ENCODE measurements at regions not wholly inside any gene's neighbourhood (a gene's known extent, or its start where the extent isn't known, plus 50 kb on each side); places are given as distances from the start of the nearest gene placed in this dataset.

GRCh38 chr5:135269931-135270421 is 129.1 kb downstream of the MACROH2A1 start:
- Histone ChIP-seq H3K56ac (ENCODE audit: low read length) (no peak overlapping the region), H4K8ac (ENCODE audit: low read depth, low read length) (no peak overlapping the region), H3K18ac (ENCODE audit: low read length) (no peak overlapping the region), H3K4me2 (ENCODE audit: low read length) (no peak overlapping the region), H3K27me3 (ENCODE audit: insufficient read depth, low read length, poor library complexity) (no peaks in the 10 kb centered on the region), H3K9ac (ENCODE audit: low read length) (no peak overlapping the region), H3K4me3 (ENCODE audit: low read length) (no peak overlapping the region), H3K4me1 (ENCODE audit: control insufficient read depth, low read depth, low read length) (no peaks in the 10 kb centered on the region), H3K36me3 (ENCODE audit: control insufficient read depth, insufficient read depth, low read length) (no peaks in the 10 kb centered on the region), H2BK5ac (ENCODE audit: low read length) (no peak overlapping the region), H4K5ac (ENCODE audit: low read length) (no peak overlapping the region), H2BK15ac (replicated peaks; ENCODE audit: low read depth) (no peak overlapping the region), H3K23ac (ENCODE audit: low read length) (no peak overlapping the region), H3K27ac (ENCODE audit: low read depth, low read length) (no peak overlapping the region), H2BK120ac (ENCODE audit: low read depth, low read length) (no peak overlapping the region), H3K79me2 (ENCODE audit: control insufficient read depth, insufficient read depth, low read length) (no peaks in the 10 kb centered on the region), H2AK5ac (ENCODE audit: low read length) (no peak overlapping the region), H3K4ac (ENCODE audit: low read depth, low read length) (no peak overlapping the region), H3K79me1 (ENCODE audit: low read length) (no peaks in the 10 kb centered on the region)
- no CpG with 5 or more reads among the region's 7 CpGs for WGBS (ENCODE audit: extremely low coverage, insufficient coverage, low lambda C conversion rate)
- DNase-seq = no peak

GRCh38 chr5:135269199-135269598 is 129.8 kb downstream of the MACROH2A1 start:
- H3K4ac ChIP-seq (ENCODE audit: low read depth, low read length) = no peak overlapping the region
- H2BK5ac ChIP-seq (ENCODE audit: low read length) = no peak overlapping the region
- no peak overlapping the region for H3K4me2 ChIP-seq (ENCODE audit: low read length)
- no peak overlapping the region for H3K56ac ChIP-seq (ENCODE audit: low read length)
- no peak overlapping the region for H3K18ac ChIP-seq (ENCODE audit: low read length)
- WGBS (ENCODE audit: extremely low coverage, insufficient coverage, low lambda C conversion rate) = no CpG with 5 or more reads among the region's 2 CpGs
- H2AK5ac ChIP-seq (ENCODE audit: low read length) = no peak overlapping the region
- H3K27ac ChIP-seq (ENCODE audit: low read depth, low read length) = no peak overlapping the region
- H3K36me3 ChIP-seq (ENCODE audit: control insufficient read depth, insufficient read depth, low read length) = no peaks in the 10 kb centered on the region
- DNase-seq = no peak
- no peaks in the 10 kb centered on the region for H3K79me1 ChIP-seq (ENCODE audit: low read length)
- no peak overlapping the region for H4K8ac ChIP-seq (ENCODE audit: low read depth, low read length)
- H3K9ac ChIP-seq (ENCODE audit: low read length) = no peak overlapping the region
- no peak overlapping the region for H3K4me3 ChIP-seq (ENCODE audit: low read length)
- H4K5ac ChIP-seq (ENCODE audit: low read length) = no peak overlapping the region
- H2BK120ac ChIP-seq (ENCODE audit: low read depth, low read length) = no peak overlapping the region
- H2BK15ac ChIP-seq (replicated peaks; ENCODE audit: low read depth) = no peak overlapping the region
- no peaks in the 10 kb centered on the region for H3K4me1 ChIP-seq (ENCODE audit: control insufficient read depth, low read depth, low read length)
- H3K23ac ChIP-seq (ENCODE audit: low read length) = no peak overlapping the region
- no peaks in the 10 kb centered on the region for H3K27me3 ChIP-seq (ENCODE audit: insufficient read depth, low read length, poor library complexity)
- no peaks in the 10 kb centered on the region for H3K79me2 ChIP-seq (ENCODE audit: control insufficient read depth, insufficient read depth, low read length)

- H3K4ac ChIP-seq (ENCODE audit: low read depth, low read length) = no peak overlapping the region
- peaks cover 2% of the 10 kb centered on the region for H3K27me3 ChIP-seq (ENCODE audit: insufficient read depth, low read length, poor library complexity)
- no peaks in the 10 kb centered on the region for H3K79me1 ChIP-seq (ENCODE audit: low read length)
- H2AK5ac ChIP-seq (ENCODE audit: low read length) = no peak overlapping the region
- no peak overlapping the region for H2BK5ac ChIP-seq (ENCODE audit: low read length)
- no CpG with 5 or more reads among the region's 5 CpGs for WGBS (ENCODE audit: extremely low coverage, insufficient coverage, low lambda C conversion rate)
- H3K23ac ChIP-seq (ENCODE audit: low read length) = no peak overlapping the region
- no peak overlapping the region for H3K4me3 ChIP-seq (ENCODE audit: low read length)
- H2BK15ac ChIP-seq (replicated peaks; ENCODE audit: low read depth) = no peak overlapping the region
- H3K79me2 ChIP-seq (ENCODE audit: control insufficient read depth, insufficient read depth, low read length) = no peaks in the 10 kb centered on the region
- H3K36me3 ChIP-seq (ENCODE audit: control insufficient read depth, insufficient read depth, low read length) = no peaks in the 10 kb centered on the region
- no peak overlapping the region for H4K5ac ChIP-seq (ENCODE audit: low read length)
- no peak overlapping the region for H3K4me2 ChIP-seq (ENCODE audit: low read length)
- no peak overlapping the region for H3K56ac ChIP-seq (ENCODE audit: low read length)
- no peaks in the 10 kb centered on the region for H3K4me1 ChIP-seq (ENCODE audit: control insufficient read depth, low read depth, low read length)
- no peak overlapping the region for H3K18ac ChIP-seq (ENCODE audit: low read length)
- no peak overlapping the region for H4K8ac ChIP-seq (ENCODE audit: low read depth, low read length)
- no peak overlapping the region for H3K27ac ChIP-seq (ENCODE audit: low read depth, low read length)
- H3K9ac ChIP-seq (ENCODE audit: low read length) = no peak overlapping the region
- no peak for DNase-seq
- H2BK120ac ChIP-seq (ENCODE audit: low read depth, low read length) = no peak overlapping the region
Measured at GRCh38 chr5:135266975-135267374, 132.1 kb downstream of the MACROH2A1 start.

- no peaks in the 10 kb centered on the region for H3K79me2 ChIP-seq (ENCODE audit: control insufficient read depth, insufficient read depth, low read length)
- no peak for DNase-seq
Measured at GRCh38 chr5:135266303-135266635, 132.8 kb downstream of the MACROH2A1 start.

GRCh38 chr5:135265497-135266302 is 133.3 kb downstream of the MACROH2A1 start:
- H3K9ac ChIP-seq (ENCODE audit: low read length) = no peak overlapping the region
- no peak overlapping the region for H4K5ac ChIP-seq (ENCODE audit: low read length)
- no peak overlapping the region for H3K18ac ChIP-seq (ENCODE audit: low read length)
- H3K79me2 ChIP-seq (ENCODE audit: control insufficient read depth, insufficient read depth, low read length) = no peaks in the 10 kb centered on the region
- DNase-seq = no peak
- H2BK120ac ChIP-seq (ENCODE audit: low read depth, low read length) = no peak overlapping the region
- H3K27ac ChIP-seq (ENCODE audit: low read depth, low read length) = no peak overlapping the region
- H4K8ac ChIP-seq (ENCODE audit: low read depth, low read length) = no peak overlapping the region
- H3K56ac ChIP-seq (ENCODE audit: low read length) = no peak overlapping the region
- no peaks in the 10 kb centered on the region for H3K4me1 ChIP-seq (ENCODE audit: control insufficient read depth, low read depth, low read length)
- no peaks in the 10 kb centered on the region for H3K36me3 ChIP-seq (ENCODE audit: control insufficient read depth, insufficient read depth, low read length)
- H3K27me3 ChIP-seq (ENCODE audit: insufficient read depth, low read length, poor library complexity) = peaks cover 2% of the 10 kb centered on the region
- no CpG with 5 or more reads among the region's 13 CpGs for WGBS (ENCODE audit: extremely low coverage, insufficient coverage, low lambda C conversion rate)
- no peak overlapping the region for H2AK5ac ChIP-seq (ENCODE audit: low read length)
- H2BK5ac ChIP-seq (ENCODE audit: low read length) = no peak overlapping the region
- H2BK15ac ChIP-seq (replicated peaks; ENCODE audit: low read depth) = no peak overlapping the region
- H3K79me1 ChIP-seq (ENCODE audit: low read length) = no peaks in the 10 kb centered on the region
- H3K4me3 ChIP-seq (ENCODE audit: low read length) = no peak overlapping the region
- H3K23ac ChIP-seq (ENCODE audit: low read length) = no peak overlapping the region
- no peak overlapping the region for H3K4me2 ChIP-seq (ENCODE audit: low read length)
- no peak overlapping the region for H3K4ac ChIP-seq (ENCODE audit: low read depth, low read length)

More at GRCh38 chr5:135266303-135266635, 132.8 kb downstream of the MACROH2A1 start:
- Histone ChIP-seq H3K36me3 (ENCODE audit: control insufficient read depth, insufficient read depth, low read length) (no peaks in the 10 kb centered on the region), H2BK5ac (ENCODE audit: low read length) (no peak overlapping the region), H3K4me1 (ENCODE audit: control insufficient read depth, low read depth, low read length) (no peaks in the 10 kb centered on the region), H2BK15ac (replicated peaks; ENCODE audit: low read depth) (no peak overlapping the region), H3K4ac (ENCODE audit: low read depth, low read length) (no peak overlapping the region), H3K27ac (ENCODE audit: low read depth, low read length) (no peak overlapping the region), H4K5ac (ENCODE audit: low read length) (no peak overlapping the region), H3K18ac (ENCODE audit: low read length) (no peak overlapping the region), H4K8ac (ENCODE audit: low read depth, low read length) (no peak overlapping the region), H3K4me2 (ENCODE audit: low read length) (no peak overlapping the region), H3K56ac (ENCODE audit: low read length) (no peak overlapping the region), H3K9ac (ENCODE audit: low read length) (no peak overlapping the region), H2AK5ac (ENCODE audit: low read length) (no peak overlapping the region), H3K79me1 (ENCODE audit: low read length) (no peaks in the 10 kb centered on the region), H3K27me3 (ENCODE audit: insufficient read depth, low read length, poor library complexity) (peaks cover 2% of the 10 kb centered on the region), H3K23ac (ENCODE audit: low read length) (no peak overlapping the region), H2BK120ac (ENCODE audit: low read depth, low read length) (no peak overlapping the region), H3K4me3 (ENCODE audit: low read length) (no peak overlapping the region)
- WGBS (ENCODE audit: extremely low coverage, insufficient coverage, low lambda C conversion rate) = no CpG with 5 or more reads among the region's 6 CpGs
